GM18505 (cell line): ENCODE measurements at regions not wholly inside any gene's neighbourhood (a gene's known extent, or its start where the extent isn't known, plus 50 kb on each side); places are given as distances from the start of the nearest gene placed in this dataset.

Experiments
- ATAC-seq: cut with Tn5 transposase; IDR thresholded peaks from one replicate; pipeline ENCODE4 v1.9.1; 2021; ENCODE audit not compliant: unreplicated experiment
- POLR2A ChIP-seq: IDR thresholded peaks from 4 replicates; pipeline ENCODE4 v1.6.1; 2011; ENCODE audit warnings: borderline replicate concordance; ENCODE audit not compliant: insufficient read depth, insufficient read length; ENCODE audit errors: extremely low read depth

DNA sequence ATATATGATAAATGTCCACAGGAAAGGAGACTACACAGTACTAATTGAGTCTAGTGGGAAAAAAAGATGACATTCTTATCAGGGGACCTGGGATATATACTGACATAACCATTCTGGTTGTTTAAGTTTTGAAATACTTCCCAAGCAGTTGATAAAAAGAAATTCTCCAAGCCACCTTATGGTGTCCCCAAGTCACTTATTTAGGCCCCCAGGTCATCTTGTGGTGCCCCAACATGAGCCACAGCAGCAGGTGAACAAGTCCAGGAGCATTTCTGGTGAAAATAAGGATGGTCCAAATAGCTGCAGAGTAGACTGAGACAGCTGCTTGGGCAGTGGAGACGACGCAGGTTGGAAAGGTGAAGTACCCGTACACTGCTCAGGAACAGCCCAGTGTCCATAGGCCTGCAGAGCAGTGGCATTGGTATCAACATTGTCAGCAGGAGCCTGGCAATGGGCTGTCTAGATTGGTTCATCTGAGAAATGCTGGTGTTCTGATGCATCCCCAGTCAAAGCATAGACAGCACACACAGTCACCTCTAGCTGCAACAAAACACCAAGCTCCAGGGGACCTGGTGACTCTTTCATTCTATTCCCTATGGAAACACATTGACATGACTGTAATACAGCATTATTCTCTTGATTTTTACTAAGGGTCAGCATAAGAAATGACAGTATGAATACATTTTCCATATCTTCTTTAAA, 430.6 kb downstream of the NR2F1-AS1 start:
- TF ChIP-seq POLR2A, result no peak
- ATAC-seq, result no peak

- no peak for ATAC-seq
- TF ChIP-seq POLR2A, result no peak
Measured at GRCh38 chr5:93145767-93146166, 435.3 kb downstream of the NR2F1-AS1 start.

DNA sequence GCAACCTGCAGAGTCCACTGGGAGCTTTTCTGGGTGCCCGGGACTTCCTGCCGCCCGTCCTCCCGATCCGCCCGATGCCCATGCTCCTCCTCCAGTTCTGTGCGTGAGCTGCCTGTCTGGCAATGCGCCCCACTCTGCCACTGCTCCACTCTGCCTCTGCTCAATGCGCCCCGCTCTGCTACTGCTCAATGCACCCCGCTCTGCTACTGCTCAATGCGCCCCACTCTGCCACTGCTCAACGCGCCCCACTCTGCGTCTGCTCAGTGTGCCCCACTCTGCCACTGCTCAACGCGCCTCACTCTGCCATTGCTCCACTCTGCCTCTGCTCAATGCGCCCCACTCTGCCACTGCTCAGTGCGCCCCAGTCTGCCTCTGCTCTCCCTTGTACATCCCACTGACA, 436.0 kb downstream of the NR2F1-AS1 start:
- TF ChIP-seq POLR2A, result no peak
- ATAC-seq, result no peak

GRCh38 chr5:93141969-93142368, 439.1 kb downstream of the NR2F1-AS1 start:
- ATAC-seq, result no peak
- no peak for TF ChIP-seq POLR2A

DNA sequence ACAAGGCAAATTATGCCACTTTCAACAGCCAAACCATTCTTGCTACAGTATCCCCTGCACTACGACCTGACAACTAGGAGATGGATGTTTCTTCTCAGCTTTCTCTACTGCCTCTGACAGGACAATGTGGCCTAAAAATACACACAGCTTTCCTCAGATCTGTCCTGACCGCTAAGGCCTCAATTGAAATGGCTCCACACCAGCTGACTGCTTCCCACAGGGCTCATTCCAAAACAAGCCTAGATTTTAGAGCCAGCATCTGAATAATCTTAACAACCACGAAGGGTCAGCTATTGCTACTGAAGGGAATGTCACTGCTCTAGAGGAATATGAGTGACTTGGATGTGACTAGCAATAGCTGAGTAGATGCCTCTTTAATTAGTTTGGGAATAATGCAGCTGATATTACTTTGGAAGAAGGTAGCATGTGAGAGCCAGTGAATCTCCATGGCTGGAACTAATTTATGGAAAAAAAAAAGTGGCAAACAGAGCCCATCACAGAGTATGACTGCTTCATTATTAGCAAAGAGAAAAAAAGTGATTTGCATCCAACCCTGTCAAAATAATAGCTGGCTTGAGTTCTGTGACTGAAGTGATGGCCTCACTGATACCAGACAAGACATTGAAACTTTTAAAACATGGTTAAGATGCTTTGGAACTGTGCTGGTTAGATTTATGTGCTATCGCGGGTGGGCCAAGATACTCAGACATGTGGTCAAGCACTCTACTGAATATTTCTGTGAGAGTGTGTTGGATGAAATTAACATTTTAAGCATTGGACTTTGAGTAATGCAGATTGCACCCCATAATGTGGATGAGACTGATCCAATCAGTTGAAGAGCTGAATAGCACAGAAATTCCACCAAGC, 450.2 kb downstream of the NR2F1-AS1 start:
- TF ChIP-seq POLR2A, result no peak
- no peak for ATAC-seq

DNA sequence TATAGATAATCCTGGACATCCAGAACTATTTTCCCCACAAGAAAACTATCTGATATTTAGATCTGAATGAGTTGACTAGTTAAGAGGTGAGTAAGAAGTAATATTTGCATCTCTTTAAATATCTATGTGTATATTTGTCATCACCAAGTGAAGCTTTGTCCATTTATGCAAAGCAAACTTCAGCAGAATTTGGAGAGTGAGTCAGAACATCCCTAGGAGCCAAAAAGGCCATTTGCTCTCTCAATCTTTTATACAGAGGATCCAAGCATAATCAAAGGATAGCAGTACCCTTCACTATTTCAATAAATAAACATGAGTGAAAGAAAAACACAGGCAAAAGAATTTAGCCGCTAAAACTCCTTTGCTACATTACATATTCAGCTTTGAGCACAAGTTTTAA, 454.4 kb downstream of the NR2F1-AS1 start:
- ATAC-seq, result no peak
- TF ChIP-seq POLR2A, result no peak

DNA sequence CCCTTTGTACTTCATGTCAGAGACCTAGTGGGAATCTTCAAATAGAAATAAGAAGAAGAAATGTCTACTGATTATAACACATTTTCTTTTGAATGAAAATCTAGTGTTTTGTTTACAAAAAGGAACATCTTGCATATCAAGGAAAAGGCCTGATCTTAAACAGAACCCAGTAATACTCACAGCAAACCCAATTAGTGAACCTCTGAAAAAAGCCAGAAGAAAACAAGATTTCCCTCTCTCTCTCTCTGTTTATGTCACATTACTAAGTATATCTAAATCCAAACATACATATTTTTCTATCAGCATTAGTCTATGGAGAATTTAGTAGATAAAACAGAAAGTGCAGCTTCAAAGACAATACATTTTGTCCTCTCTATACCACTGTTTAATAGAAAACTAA, 457.9 kb downstream of the NR2F1-AS1 start:
- no peak for TF ChIP-seq POLR2A
- ATAC-seq, result no peak

- no peak for ATAC-seq
- TF ChIP-seq POLR2A, result no peak
Measured at GRCh38 chr5:93122446-93122845, 458.6 kb downstream of the NR2F1-AS1 start.

- TF ChIP-seq POLR2A, result no peak
- no peak for ATAC-seq
Measured at GRCh38 chr5:93120771-93121170, 460.2 kb downstream of the NR2F1-AS1 start.

- ATAC-seq, result no peak
- TF ChIP-seq POLR2A, result no peak
Measured at GRCh38 chr5:93120051-93120450, 461.0 kb downstream of the NR2F1-AS1 start.

DNA sequence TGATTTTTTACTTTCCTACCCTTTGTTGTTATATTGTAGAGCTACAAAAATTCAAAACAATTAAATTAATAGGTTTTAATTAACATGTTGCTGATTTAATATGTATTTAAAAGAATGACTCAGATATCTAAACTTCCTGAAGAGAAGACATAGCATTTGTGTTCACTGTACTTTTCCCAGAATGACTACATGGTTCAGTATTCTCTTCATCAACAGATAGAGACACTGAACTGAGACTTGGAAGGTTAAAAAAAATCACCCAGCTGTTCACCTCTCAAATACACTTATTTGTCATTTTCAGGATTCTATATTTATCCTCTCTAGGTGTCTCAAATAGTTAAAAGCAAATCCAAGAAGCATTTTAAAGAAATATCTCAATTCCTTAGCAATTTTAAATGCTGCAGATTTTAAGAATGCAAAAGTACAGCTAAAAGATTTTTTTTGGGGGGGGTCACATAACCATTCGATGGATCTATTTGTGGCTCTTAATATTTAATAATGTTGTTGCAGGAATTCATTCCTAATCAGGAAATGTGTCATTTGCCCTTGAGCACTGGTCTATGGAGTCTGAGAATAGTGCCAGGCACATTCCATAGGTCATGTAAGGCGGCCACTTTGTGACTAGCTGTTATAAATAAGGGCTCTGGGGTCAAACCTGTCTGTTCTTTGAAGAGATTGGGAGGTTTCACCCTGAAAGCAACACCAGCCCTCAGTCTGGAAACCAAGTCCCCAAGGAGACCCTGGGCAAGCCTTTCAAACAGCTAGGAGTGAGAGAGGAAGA, 463.1 kb downstream of the NR2F1-AS1 start:
- no peak for TF ChIP-seq POLR2A
- ATAC-seq, result no peak

GRCh38 chr5:93107805-93108520, 473.1 kb downstream of the NR2F1-AS1 start:
- no peak for TF ChIP-seq POLR2A
- no peak for ATAC-seq

GRCh38 chr5:93107141-93107540, 473.9 kb downstream of the NR2F1-AS1 start:
- no peak for TF ChIP-seq POLR2A
- no peak for ATAC-seq

DNA sequence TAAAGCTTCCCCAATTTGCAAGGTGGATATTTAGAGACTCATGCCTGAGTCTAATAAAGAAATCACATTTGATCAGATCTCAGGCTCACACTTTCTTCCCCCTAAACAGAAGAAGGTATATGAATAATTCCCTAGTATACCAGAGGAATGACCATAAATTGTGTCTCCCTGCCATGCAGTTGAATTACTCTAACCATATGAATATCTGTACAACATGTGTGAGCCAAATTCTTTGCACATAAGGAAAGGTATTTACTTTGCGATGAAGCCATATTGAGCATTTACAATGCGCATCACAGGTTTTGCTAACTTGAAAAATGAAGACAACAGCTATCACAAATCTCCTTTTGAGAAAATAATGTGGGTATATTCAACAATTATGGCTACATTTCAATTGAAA, 479.4 kb downstream of the NR2F1-AS1 start:
- no peak for TF ChIP-seq POLR2A
- ATAC-seq, result no peak

GRCh38 chr5:93100976-93101375, 480.0 kb downstream of the NR2F1-AS1 start:
- ATAC-seq, result no peak
- no peak for TF ChIP-seq POLR2A
